ENCODE measurements at regions not wholly inside any gene's neighbourhood (a gene's known extent, or its start where the extent isn't known, plus 50 kb on each side); places are given as distances from the start of the nearest gene placed in this dataset.

DNA sequence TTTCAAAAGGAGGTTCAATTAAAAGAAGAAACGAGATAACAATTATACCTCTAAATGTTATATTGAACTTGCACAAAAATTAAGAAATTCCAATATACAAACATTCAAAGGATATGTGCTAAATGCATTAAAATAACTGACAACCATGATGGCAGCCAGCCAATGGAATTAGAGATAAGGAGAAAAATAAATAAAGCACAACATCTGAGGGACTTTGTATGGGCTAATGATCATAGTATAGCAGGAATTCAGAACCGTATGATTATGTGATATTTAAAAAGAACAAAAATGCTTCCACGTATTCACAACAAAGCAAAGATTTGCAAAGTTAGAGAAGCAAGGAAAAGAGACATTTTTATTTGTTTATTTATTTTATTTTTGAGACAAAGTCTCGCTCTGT lies 1103.0 kb downstream of the CBLN2 start:
- TF ChIP-seq LEF1 (IDR thresholded peaks at IDR 0.05; ENCODE audit: borderline replicate concordance) = no peak
- no peak for TF ChIP-seq ARNT (IDR thresholded peaks at IDR 0.05)
